ENCODE measurements at regions not wholly inside any gene's neighbourhood (a gene's known extent, or its start where the extent isn't known, plus 50 kb on each side); places are given as distances from the start of the nearest gene placed in this dataset.
A peak's percentile ranks its signal among the peaks of the same experiment; 100 is the strongest.

GRCh38 chr12:31853520-31853919 lies 105.7 kb upstream of the RESF1 start:
- TF ChIP-seq CTCF (IDR thresholded peaks at IDR 0.05; ENCODE audit: insufficient read depth in 1 of 2, low read depth in 1 of 2, low read length in 1 of 2, severe bottlenecking in 1 of 2, unreplicated experiment in 1 of 2) = no peak
- BruUV-seq (replicated peaks) = no TSS peak
- DNase-seq = no peak
- CTCF ChIA-PET = no interaction called here
- H3K4me1 ChIP-seq = peaks cover 33% of the 10 kb centered on the region
- intact Hi-C loops (cut with micrococcal nuclease; ENCODE audit: unreplicated experiment) = loop anchor here (5.0 kb wide), 1 partner anchor 106 kb away; no protein-coding TSS in a partner anchor
- H3K4me3 ChIP-seq (ENCODE audit: low read depth, low read length) = no peak overlapping the region
- H3K36me3 ChIP-seq (ENCODE audit: control insufficient read depth, insufficient read depth, low read length) = no peaks in the 10 kb centered on the region
- Mint-ChIP-seq H3K36me3 (ENCODE audit: insufficient read depth, unreplicated experiment) (peaks cover 7% of the 10 kb centered on the region), H3K4me3 (ENCODE audit: unreplicated experiment) (peak overlapping the region; percentile 11), H3K27ac (ENCODE audit: unreplicated experiment) (peak overlapping the region; percentile 51), H3K27me3 (ENCODE audit: insufficient read depth, unreplicated experiment) (no peaks in the 10 kb centered on the region), H3K4me1 (ENCODE audit: low read depth, unreplicated experiment) (peaks cover 17% of the 10 kb centered on the region), H3K9me3 (ENCODE audit: unreplicated experiment) (peaks cover 38% of the 10 kb centered on the region)
- peaks cover 89% of the 10 kb centered on the region for H3K9me3 ChIP-seq
- H3K27me3 ChIP-seq (replicated peaks; ENCODE audit: control insufficient read depth, insufficient read depth, low read length) = no peaks in the 10 kb centered on the region
- POLR2A ChIA-PET = no interaction called here

- H3K27me3 Mint-ChIP-seq (ENCODE audit: insufficient read depth, unreplicated experiment) = no peaks in the 10 kb centered on the region
- peaks cover 28% of the 10 kb centered on the region for H3K4me1 Mint-ChIP-seq (ENCODE audit: low read depth, unreplicated experiment)
- H3K4me3 ChIP-seq (ENCODE audit: low read depth, low read length) = no peak overlapping the region
- H3K4me3 Mint-ChIP-seq (ENCODE audit: unreplicated experiment) = no peak overlapping the region
- no peak for DNase-seq
- no peaks in the 10 kb centered on the region for H3K36me3 ChIP-seq (ENCODE audit: control insufficient read depth, insufficient read depth, low read length)
- POLR2A ChIA-PET = no interaction called here
- H3K36me3 Mint-ChIP-seq (ENCODE audit: insufficient read depth, unreplicated experiment) = peaks cover 18% of the 10 kb centered on the region
- CTCF ChIA-PET = no interaction called here
- no peaks in the 10 kb centered on the region for H3K27me3 ChIP-seq (replicated peaks; ENCODE audit: control insufficient read depth, insufficient read depth, low read length)
- no TSS peak for BruUV-seq (replicated peaks)
- no peak overlapping the region for H3K27ac Mint-ChIP-seq (ENCODE audit: unreplicated experiment)
- intact Hi-C loops (cut with micrococcal nuclease; ENCODE audit: unreplicated experiment) = loop anchor here (5.0 kb wide), 1 partner anchor 103 kb away; no protein-coding TSS in a partner anchor
- H3K9me3 Mint-ChIP-seq (ENCODE audit: unreplicated experiment) = peaks cover 58% of the 10 kb centered on the region
- H3K9me3 ChIP-seq = peaks cover 92% of the 10 kb centered on the region
- TF ChIP-seq CTCF (IDR thresholded peaks at IDR 0.05; ENCODE audit: insufficient read depth in 1 of 2, low read depth in 1 of 2, low read length in 1 of 2, severe bottlenecking in 1 of 2, unreplicated experiment in 1 of 2) = no peak
- peaks cover 43% of the 10 kb centered on the region for H3K4me1 ChIP-seq
Observed at GRCh38 chr12:31850268-31850667, 108.9 kb upstream of the RESF1 start.

- no peak for TF ChIP-seq CTCF (IDR thresholded peaks at IDR 0.05; ENCODE audit: insufficient read depth in 1 of 2, low read depth in 1 of 2, low read length in 1 of 2, severe bottlenecking in 1 of 2, unreplicated experiment in 1 of 2)
- Histone ChIP-seq H3K4me1 (peaks cover 36% of the 10 kb centered on the region), H3K4me3 (ENCODE audit: low read depth, low read length) (no peak overlapping the region), H3K36me3 (ENCODE audit: control insufficient read depth, insufficient read depth, low read length) (no peaks in the 10 kb centered on the region), H3K27me3 (replicated peaks; ENCODE audit: control insufficient read depth, insufficient read depth, low read length) (no peaks in the 10 kb centered on the region), H3K9me3 (peaks cover 89% of the 10 kb centered on the region)
- ChIA-PET POLR2A (no interaction called here), CTCF (no interaction called here)
- H3K27me3 Mint-ChIP-seq (ENCODE audit: insufficient read depth, unreplicated experiment) = no peaks in the 10 kb centered on the region
- intact Hi-C loops (cut with micrococcal nuclease; ENCODE audit: unreplicated experiment) = no loop called here
- no peak overlapping the region for H3K4me3 Mint-ChIP-seq (ENCODE audit: unreplicated experiment)
- peak in 1 of 2 experiments; percentile 68 for DNase-seq
- no peak overlapping the region for H3K27ac Mint-ChIP-seq (ENCODE audit: unreplicated experiment)
- H3K36me3 Mint-ChIP-seq (ENCODE audit: insufficient read depth, unreplicated experiment) = peaks cover 19% of the 10 kb centered on the region
- H3K4me1 Mint-ChIP-seq (ENCODE audit: low read depth, unreplicated experiment) = peaks cover 26% of the 10 kb centered on the region
- BruUV-seq (replicated peaks) = no TSS peak
- peaks cover 57% of the 10 kb centered on the region for H3K9me3 Mint-ChIP-seq (ENCODE audit: unreplicated experiment)
Observed at GRCh38 chr12:31849090-31849687, 110.0 kb upstream of the RESF1 start.
